ENCODE measurements at regions not wholly inside any gene's neighbourhood (a gene's known extent, or its start where the extent isn't known, plus 50 kb on each side); places are given as distances from the start of the nearest gene placed in this dataset.

GRCh38 chr6:23747239-23747638 lies 378.8 kb upstream of the NRSN1 start:
- TF ChIP-seq EZH2 (IDR thresholded peaks at IDR 0.05; ENCODE audit: borderline replicate concordance, low read depth, low read length, severe bottlenecking) (no peak), CTCF (IDR thresholded peaks at IDR 0.05; ENCODE audit: borderline replicate concordance, extremely low read depth, low read length, poor library complexity, severe bottlenecking) (no peak)
- H3K4me3 ChIP-seq (ENCODE audit: low read depth in 1 of 2, low read length in 2 of 2) = no peak overlapping the region
- no peak overlapping the region for H2AFZ ChIP-seq (ENCODE audit: low read depth, low read length)
- DNase-seq = no peak
- H3K9me3 ChIP-seq (ENCODE audit: insufficient read depth, low read length, severe bottlenecking) = no peaks in the 10 kb centered on the region
- H3K79me2 ChIP-seq (ENCODE audit: insufficient read depth, low read length) = no peaks in the 10 kb centered on the region
- no peak overlapping the region for H3K9ac ChIP-seq (ENCODE audit: low read depth, low read length)
- H4K20me1 ChIP-seq (ENCODE audit: insufficient read depth, low read length) = no peaks in the 10 kb centered on the region
- no peak overlapping the region for H3K4me2 ChIP-seq (ENCODE audit: insufficient read depth, low read length)
- H3K4me1 ChIP-seq (ENCODE audit: insufficient read depth, low read length) = no peaks in the 10 kb centered on the region
- ATAC-seq (ENCODE audit: insufficient read depth, low read depth) = no peak
- H3K27me3 ChIP-seq (ENCODE audit: insufficient read depth, low read length, poor library complexity) = peaks cover 3% of the 10 kb centered on the region
- no peak overlapping the region for H3K27ac ChIP-seq (ENCODE audit: low read length)
- H3K36me3 ChIP-seq (ENCODE audit: insufficient read depth, low read length) = no peaks in the 10 kb centered on the region

- Histone ChIP-seq H3K27me3 (ENCODE audit: insufficient read depth, low read length, poor library complexity) (peaks cover 3% of the 10 kb centered on the region), H3K79me2 (ENCODE audit: insufficient read depth, low read length) (no peaks in the 10 kb centered on the region), H4K20me1 (ENCODE audit: insufficient read depth, low read length) (no peaks in the 10 kb centered on the region), H3K4me2 (ENCODE audit: insufficient read depth, low read length) (no peak overlapping the region), H3K4me1 (ENCODE audit: insufficient read depth, low read length) (no peaks in the 10 kb centered on the region), H3K27ac (ENCODE audit: low read length) (no peak overlapping the region), H3K9ac (ENCODE audit: low read depth, low read length) (no peak overlapping the region), H3K36me3 (ENCODE audit: insufficient read depth, low read length) (no peaks in the 10 kb centered on the region), H3K4me3 (ENCODE audit: low read depth in 1 of 2, low read length in 2 of 2) (no peak overlapping the region), H2AFZ (ENCODE audit: low read depth, low read length) (no peak overlapping the region), H3K9me3 (ENCODE audit: insufficient read depth, low read length, severe bottlenecking) (no peaks in the 10 kb centered on the region)
- no peak for TF ChIP-seq CTCF (IDR thresholded peaks at IDR 0.05; ENCODE audit: borderline replicate concordance, extremely low read depth, low read length, poor library complexity, severe bottlenecking)
- no peak for TF ChIP-seq EZH2 (IDR thresholded peaks at IDR 0.05; ENCODE audit: borderline replicate concordance, low read depth, low read length, severe bottlenecking)
- no peak for ATAC-seq (ENCODE audit: insufficient read depth, low read depth)
- no peak for DNase-seq
Measured at GRCh38 chr6:23752414-23752813, 373.6 kb upstream of the NRSN1 start.

DNA sequence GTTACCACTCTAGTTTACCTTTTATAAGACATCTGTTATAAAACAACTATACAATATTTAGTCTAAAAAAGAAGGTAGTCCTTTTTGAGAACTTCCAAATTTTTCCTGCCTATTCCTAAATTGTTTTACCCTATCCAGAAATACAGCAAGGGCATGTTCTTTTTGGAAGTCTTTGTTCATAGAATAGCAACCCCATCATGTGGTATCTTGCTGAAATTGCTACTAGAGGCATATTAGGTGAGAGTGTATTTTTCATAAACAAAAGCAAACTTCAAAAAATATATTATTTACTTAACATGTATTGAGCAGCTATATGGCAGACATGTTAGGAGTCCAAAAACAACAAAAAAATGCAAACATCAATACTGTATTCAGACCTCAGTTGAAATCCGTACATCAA lies 371.8 kb upstream of the NRSN1 start:
- Histone ChIP-seq H3K27me3 (ENCODE audit: insufficient read depth, low read length, poor library complexity) (no peaks in the 10 kb centered on the region), H2AFZ (ENCODE audit: low read depth, low read length) (no peak overlapping the region), H3K9ac (ENCODE audit: low read depth, low read length) (no peak overlapping the region), H3K9me3 (ENCODE audit: insufficient read depth, low read length, severe bottlenecking) (no peaks in the 10 kb centered on the region), H3K36me3 (ENCODE audit: insufficient read depth, low read length) (no peaks in the 10 kb centered on the region), H3K27ac (ENCODE audit: low read length) (no peak overlapping the region), H3K4me1 (ENCODE audit: insufficient read depth, low read length) (no peaks in the 10 kb centered on the region), H3K4me2 (ENCODE audit: insufficient read depth, low read length) (no peak overlapping the region), H4K20me1 (ENCODE audit: insufficient read depth, low read length) (no peaks in the 10 kb centered on the region), H3K4me3 (ENCODE audit: low read depth in 1 of 2, low read length in 2 of 2) (no peak overlapping the region), H3K79me2 (ENCODE audit: insufficient read depth, low read length) (no peaks in the 10 kb centered on the region)
- TF ChIP-seq EZH2 (IDR thresholded peaks at IDR 0.05; ENCODE audit: borderline replicate concordance, low read depth, low read length, severe bottlenecking) = no peak
- peak; percentile 30 for TF ChIP-seq CTCF (IDR thresholded peaks at IDR 0.05; ENCODE audit: borderline replicate concordance, extremely low read depth, low read length, poor library complexity, severe bottlenecking)
- ATAC-seq (ENCODE audit: insufficient read depth, low read depth) (no peak), DNase-seq (no peak)

DNA sequence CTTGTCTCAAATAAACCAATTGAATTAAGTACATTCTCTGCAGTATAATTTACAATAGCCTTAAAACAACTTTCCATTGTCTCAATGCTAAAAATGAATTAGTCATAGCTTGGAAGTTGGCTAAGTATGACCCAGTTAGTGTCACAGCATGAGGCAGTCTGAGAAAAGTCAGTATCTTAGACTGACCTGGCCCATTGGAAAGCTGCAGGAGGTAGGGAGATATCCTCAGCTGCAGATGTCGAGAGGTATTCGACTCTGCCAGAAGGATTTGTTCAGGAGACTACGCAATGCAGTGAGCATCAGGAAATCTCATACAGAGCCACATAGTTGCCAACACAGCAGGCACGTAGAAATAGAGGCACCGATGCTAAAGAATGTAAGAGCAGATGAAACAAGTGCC lies 350.9 kb upstream of the NRSN1 start:
- no peaks in the 10 kb centered on the region for H3K79me2 ChIP-seq (ENCODE audit: insufficient read depth, low read length)
- DNase-seq = no peak

More for the DNA sequence above, 350.9 kb upstream of the NRSN1 start:
- Histone ChIP-seq H3K9me3 (ENCODE audit: insufficient read depth, low read length, severe bottlenecking) (no peaks in the 10 kb centered on the region), H2AFZ (ENCODE audit: low read depth, low read length) (no peak overlapping the region), H3K4me2 (ENCODE audit: insufficient read depth, low read length) (no peak overlapping the region), H3K27me3 (ENCODE audit: insufficient read depth, low read length, poor library complexity) (no peaks in the 10 kb centered on the region), H3K36me3 (ENCODE audit: insufficient read depth, low read length) (no peaks in the 10 kb centered on the region), H3K27ac (ENCODE audit: low read length) (no peak overlapping the region), H4K20me1 (ENCODE audit: insufficient read depth, low read length) (no peaks in the 10 kb centered on the region), H3K9ac (ENCODE audit: low read depth, low read length) (no peak overlapping the region), H3K4me1 (ENCODE audit: insufficient read depth, low read length) (no peaks in the 10 kb centered on the region), H3K4me3 (ENCODE audit: low read depth in 1 of 2, low read length in 2 of 2) (no peak overlapping the region)
- ATAC-seq (ENCODE audit: insufficient read depth, low read depth) = no peak
- TF ChIP-seq EZH2 (IDR thresholded peaks at IDR 0.05; ENCODE audit: borderline replicate concordance, low read depth, low read length, severe bottlenecking) = no peak
- no peak for TF ChIP-seq CTCF (IDR thresholded peaks at IDR 0.05; ENCODE audit: borderline replicate concordance, extremely low read depth, low read length, poor library complexity, severe bottlenecking)

Data from DND-41 (cell line).